ENCODE measurements at regions not wholly inside any gene's neighbourhood (a gene's known extent, or its start where the extent isn't known, plus 50 kb on each side); places are given as distances from the start of the nearest gene placed in this dataset.

- Histone ChIP-seq H3K36me3 (ENCODE audit: control insufficient read depth, insufficient read depth, low read length) (no peaks in the 10 kb centered on the region), H3K27ac (ENCODE audit: low read length) (no peak overlapping the region), H3K27me3 (ENCODE audit: control insufficient read depth, insufficient read depth, low read length) (no peaks in the 10 kb centered on the region), H3K4me1 (ENCODE audit: control insufficient read depth, insufficient read depth, low read length) (no peaks in the 10 kb centered on the region), H3K4me3 (ENCODE audit: low read length) (no peak overlapping the region), H3K9me3 (ENCODE audit: control insufficient read depth, insufficient read depth, low read length) (no peaks in the 10 kb centered on the region)
- no CpG with 5 or more reads among the region's 4 CpGs for WGBS (ENCODE audit: insufficient coverage, insufficient read length)
- no peak for DNase-seq (ENCODE audit: low read depth, low spot score)
These were observed 366.4 kb upstream of the RIOK2 start for GRCh38 chr5:97549496-97549895.

- no peak for DNase-seq (ENCODE audit: low read depth, low spot score)
- H3K4me3 ChIP-seq (ENCODE audit: low read length): no peak overlapping the region
- H3K27me3 ChIP-seq (ENCODE audit: control insufficient read depth, insufficient read depth, low read length): no peaks in the 10 kb centered on the region
- H3K27ac ChIP-seq (ENCODE audit: low read length): no peak overlapping the region
- no CpG with 5 or more reads among the region's 1 CpG for WGBS (ENCODE audit: insufficient coverage, insufficient read length)
- H3K9me3 ChIP-seq (ENCODE audit: control insufficient read depth, insufficient read depth, low read length): no peaks in the 10 kb centered on the region
- no peaks in the 10 kb centered on the region for H3K36me3 ChIP-seq (ENCODE audit: control insufficient read depth, insufficient read depth, low read length)
- no peaks in the 10 kb centered on the region for H3K4me1 ChIP-seq (ENCODE audit: control insufficient read depth, insufficient read depth, low read length)
These were observed 367.1 kb upstream of the RIOK2 start for GRCh38 chr5:97550164-97550563.

GRCh38 chr5:97550818-97551217 lies 367.8 kb upstream of the RIOK2 start:
- Histone ChIP-seq H3K4me3 (ENCODE audit: low read length) (no peak overlapping the region), H3K36me3 (ENCODE audit: control insufficient read depth, insufficient read depth, low read length) (no peaks in the 10 kb centered on the region), H3K27ac (ENCODE audit: low read length) (no peak overlapping the region), H3K27me3 (ENCODE audit: control insufficient read depth, insufficient read depth, low read length) (no peaks in the 10 kb centered on the region), H3K9me3 (ENCODE audit: control insufficient read depth, insufficient read depth, low read length) (no peaks in the 10 kb centered on the region), H3K4me1 (ENCODE audit: control insufficient read depth, insufficient read depth, low read length) (no peaks in the 10 kb centered on the region)
- WGBS (ENCODE audit: insufficient coverage, insufficient read length): no CpG with 5 or more reads among the region's 2 CpGs
- no peak for DNase-seq (ENCODE audit: low read depth, low spot score)

GRCh38 chr5:97553604-97554452 lies 370.8 kb upstream of the RIOK2 start:
- Histone ChIP-seq H3K9me3 (ENCODE audit: control insufficient read depth, insufficient read depth, low read length) (no peaks in the 10 kb centered on the region), H3K27me3 (ENCODE audit: control insufficient read depth, insufficient read depth, low read length) (no peaks in the 10 kb centered on the region), H3K36me3 (ENCODE audit: control insufficient read depth, insufficient read depth, low read length) (no peaks in the 10 kb centered on the region), H3K27ac (ENCODE audit: low read length) (no peak overlapping the region), H3K4me3 (ENCODE audit: low read length) (no peak overlapping the region), H3K4me1 (ENCODE audit: control insufficient read depth, insufficient read depth, low read length) (no peaks in the 10 kb centered on the region)
- no peak for DNase-seq (ENCODE audit: low read depth, low spot score)
- WGBS (ENCODE audit: insufficient coverage, insufficient read length): no CpG with 5 or more reads among the region's 2 CpGs

GRCh38 chr5:97554977-97555643 lies 372.1 kb upstream of the RIOK2 start:
- DNase-seq (ENCODE audit: low read depth, low spot score): no peak
- Histone ChIP-seq H3K4me1 (ENCODE audit: control insufficient read depth, insufficient read depth, low read length) (no peaks in the 10 kb centered on the region), H3K9me3 (ENCODE audit: control insufficient read depth, insufficient read depth, low read length) (no peaks in the 10 kb centered on the region), H3K27me3 (ENCODE audit: control insufficient read depth, insufficient read depth, low read length) (no peaks in the 10 kb centered on the region), H3K4me3 (ENCODE audit: low read length) (no peak overlapping the region), H3K27ac (ENCODE audit: low read length) (no peak overlapping the region), H3K36me3 (ENCODE audit: control insufficient read depth, insufficient read depth, low read length) (no peaks in the 10 kb centered on the region)
- no CpG with 5 or more reads among the region's 4 CpGs for WGBS (ENCODE audit: insufficient coverage, insufficient read length)

GRCh38 chr5:97555644-97555981 lies 372.6 kb upstream of the RIOK2 start:
- Histone ChIP-seq H3K36me3 (ENCODE audit: control insufficient read depth, insufficient read depth, low read length) (no peaks in the 10 kb centered on the region), H3K4me3 (ENCODE audit: low read length) (no peak overlapping the region), H3K27me3 (ENCODE audit: control insufficient read depth, insufficient read depth, low read length) (no peaks in the 10 kb centered on the region), H3K9me3 (ENCODE audit: control insufficient read depth, insufficient read depth, low read length) (no peaks in the 10 kb centered on the region), H3K4me1 (ENCODE audit: control insufficient read depth, insufficient read depth, low read length) (no peaks in the 10 kb centered on the region), H3K27ac (ENCODE audit: low read length) (no peak overlapping the region)
- DNase-seq (ENCODE audit: low read depth, low spot score): no peak
- WGBS (ENCODE audit: insufficient coverage, insufficient read length): no CpG with 5 or more reads among the region's 1 CpG

- Histone ChIP-seq H3K27me3 (ENCODE audit: control insufficient read depth, insufficient read depth, low read length) (no peaks in the 10 kb centered on the region), H3K36me3 (ENCODE audit: control insufficient read depth, insufficient read depth, low read length) (no peaks in the 10 kb centered on the region), H3K9me3 (ENCODE audit: control insufficient read depth, insufficient read depth, low read length) (no peaks in the 10 kb centered on the region), H3K4me1 (ENCODE audit: control insufficient read depth, insufficient read depth, low read length) (no peaks in the 10 kb centered on the region), H3K4me3 (ENCODE audit: low read length) (no peak overlapping the region), H3K27ac (ENCODE audit: low read length) (no peak overlapping the region)
- WGBS (ENCODE audit: insufficient coverage, insufficient read length): no CpG with 5 or more reads among the region's 3 CpGs
- no peak for DNase-seq (ENCODE audit: low read depth, low spot score)
These were observed 377.0 kb upstream of the RIOK2 start for GRCh38 chr5:97559827-97560598.

GRCh38 chr5:97560599-97560993 lies 377.5 kb upstream of the RIOK2 start:
- H3K4me1 ChIP-seq (ENCODE audit: control insufficient read depth, insufficient read depth, low read length): no peaks in the 10 kb centered on the region
- no peaks in the 10 kb centered on the region for H3K36me3 ChIP-seq (ENCODE audit: control insufficient read depth, insufficient read depth, low read length)
- no peak overlapping the region for H3K27ac ChIP-seq (ENCODE audit: low read length)
- no peak overlapping the region for H3K4me3 ChIP-seq (ENCODE audit: low read length)
- no peaks in the 10 kb centered on the region for H3K27me3 ChIP-seq (ENCODE audit: control insufficient read depth, insufficient read depth, low read length)
- WGBS (ENCODE audit: insufficient coverage, insufficient read length): no CpG with 5 or more reads among the region's 1 CpG
- H3K9me3 ChIP-seq (ENCODE audit: control insufficient read depth, insufficient read depth, low read length): no peaks in the 10 kb centered on the region
- no peak for DNase-seq (ENCODE audit: low read depth, low spot score)

GRCh38 chr5:97563050-97563657 lies 380.1 kb upstream of the RIOK2 start:
- DNase-seq (ENCODE audit: low read depth, low spot score): no peak
- Histone ChIP-seq H3K27ac (ENCODE audit: low read length) (no peak overlapping the region), H3K27me3 (ENCODE audit: control insufficient read depth, insufficient read depth, low read length) (no peaks in the 10 kb centered on the region), H3K36me3 (ENCODE audit: control insufficient read depth, insufficient read depth, low read length) (no peaks in the 10 kb centered on the region), H3K4me1 (ENCODE audit: control insufficient read depth, insufficient read depth, low read length) (no peaks in the 10 kb centered on the region), H3K4me3 (ENCODE audit: low read length) (no peak overlapping the region), H3K9me3 (ENCODE audit: control insufficient read depth, insufficient read depth, low read length) (no peaks in the 10 kb centered on the region; the same call in 1 of the 2 replicates)
- no CpG with 5 or more reads among the region's 2 CpGs for WGBS (ENCODE audit: insufficient coverage, insufficient read length)

GRCh38 chr5:97568382-97568781 lies 385.3 kb upstream of the RIOK2 start:
- no peak overlapping the region for H3K27ac ChIP-seq (ENCODE audit: low read length)
- no peaks in the 10 kb centered on the region for H3K36me3 ChIP-seq (ENCODE audit: control insufficient read depth, insufficient read depth, low read length)
- H3K27me3 ChIP-seq (ENCODE audit: control insufficient read depth, insufficient read depth, low read length): no peaks in the 10 kb centered on the region
- DNase-seq (ENCODE audit: low read depth, low spot score): no peak
- no peaks in the 10 kb centered on the region for H3K4me1 ChIP-seq (ENCODE audit: control insufficient read depth, insufficient read depth, low read length)
- H3K9me3 ChIP-seq (ENCODE audit: control insufficient read depth, insufficient read depth, low read length): peaks cover 1% of the 10 kb centered on the region
- H3K4me3 ChIP-seq (ENCODE audit: low read length): no peak overlapping the region
